ENCODE measurements at regions not wholly inside any gene's neighbourhood (a gene's known extent, or its start where the extent isn't known, plus 50 kb on each side); places are given as distances from the start of the nearest gene placed in this dataset.

DNA sequence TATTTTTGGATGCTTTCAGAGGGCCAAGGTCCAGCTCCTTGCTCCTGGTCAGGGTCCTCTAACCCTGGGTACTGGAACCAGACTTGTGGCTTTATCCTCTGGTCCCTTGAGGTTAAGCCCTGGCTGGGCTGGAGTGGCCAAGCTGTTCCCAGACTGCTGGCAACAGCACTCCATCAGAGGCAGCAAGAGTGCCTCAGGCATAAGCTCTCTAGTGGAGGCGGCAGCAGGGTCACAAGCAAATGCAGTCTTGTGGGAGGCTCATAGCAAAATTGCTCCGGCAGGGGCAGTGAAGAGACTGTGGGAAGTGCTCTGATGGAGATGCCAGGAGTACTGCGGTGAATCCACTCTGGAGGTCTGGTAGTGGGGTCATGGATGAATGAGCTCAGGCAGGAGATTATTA, 128.9 kb upstream of the OTOS start:
- TF ChIP-seq, protein P1, sequence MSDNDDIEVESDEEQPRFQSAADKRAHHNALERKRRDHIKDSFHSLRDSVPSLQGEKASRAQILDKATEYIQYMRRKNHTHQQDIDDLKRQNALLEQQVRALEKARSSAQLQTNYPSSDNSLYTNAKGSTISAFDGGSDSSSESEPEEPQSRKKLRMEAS (IDR thresholded peaks at IDR 0.05; ENCODE audit: low read depth, low read length): no peak
- TF ChIP-seq MYC (IDR thresholded peaks at IDR 0.05; ENCODE audit: low read depth, low read length) (no peak), POLR2A (IDR thresholded peaks at IDR 0.05; ENCODE audit: extremely low read depth, insufficient read length) (no peak)
- TF ChIP-seq, protein P2, sequence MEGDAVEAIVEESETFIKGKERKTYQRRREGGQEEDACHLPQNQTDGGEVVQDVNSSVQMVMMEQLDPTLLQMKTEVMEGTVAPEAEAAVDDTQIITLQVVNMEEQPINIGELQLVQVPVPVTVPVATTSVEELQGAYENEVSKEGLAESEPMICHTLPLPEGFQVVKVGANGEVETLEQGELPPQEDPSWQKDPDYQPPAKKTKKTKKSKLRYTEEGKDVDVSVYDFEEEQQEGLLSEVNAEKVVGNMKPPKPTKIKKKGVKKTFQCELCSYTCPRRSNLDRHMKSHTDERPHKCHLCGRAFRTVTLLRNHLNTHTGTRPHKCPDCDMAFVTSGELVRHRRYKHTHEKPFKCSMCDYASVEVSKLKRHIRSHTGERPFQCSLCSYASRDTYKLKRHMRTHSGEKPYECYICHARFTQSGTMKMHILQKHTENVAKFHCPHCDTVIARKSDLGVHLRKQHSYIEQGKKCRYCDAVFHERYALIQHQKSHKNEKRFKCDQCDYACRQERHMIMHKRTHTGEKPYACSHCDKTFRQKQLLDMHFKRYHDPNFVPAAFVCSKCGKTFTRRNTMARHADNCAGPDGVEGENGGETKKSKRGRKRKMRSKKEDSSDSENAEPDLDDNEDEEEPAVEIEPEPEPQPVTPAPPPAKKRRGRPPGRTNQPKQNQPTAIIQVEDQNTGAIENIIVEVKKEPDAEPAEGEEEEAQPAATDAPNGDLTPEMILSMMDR (IDR thresholded peaks at IDR 0.05; ENCODE audit: low read depth, low read length): no peak
- no peak for DNase-seq (ENCODE audit: low read depth)
- H3K4me3 ChIP-seq (ENCODE audit: low read depth, low read length): no peak overlapping the region

DNA sequence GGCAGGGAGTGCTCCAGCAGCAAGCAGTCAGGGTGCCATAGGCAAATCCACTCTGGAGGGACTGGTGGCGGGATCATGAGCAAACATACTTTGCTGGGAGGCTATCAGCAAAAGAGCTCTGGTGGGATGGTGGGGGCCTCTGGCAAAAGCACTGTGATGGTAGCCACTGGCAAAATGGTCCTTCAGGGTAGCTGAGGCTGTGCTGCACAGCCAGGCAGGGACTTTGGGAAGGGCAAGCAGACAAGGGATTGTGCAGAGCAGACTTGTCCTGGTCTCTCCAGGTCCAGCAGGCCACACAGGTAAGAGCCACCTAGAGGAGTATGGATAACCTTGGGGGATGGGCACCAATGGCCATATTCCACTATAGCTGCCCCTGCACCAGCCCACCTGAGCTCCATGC, 129.4 kb upstream of the OTOS start:
- no peak for DNase-seq (ENCODE audit: low read depth)
- no peak for TF ChIP-seq POLR2A (IDR thresholded peaks at IDR 0.05; ENCODE audit: extremely low read depth, insufficient read length)
- TF ChIP-seq, protein P2 (IDR thresholded peaks at IDR 0.05; ENCODE audit: low read depth, low read length): no peak
- TF ChIP-seq, protein P1 (IDR thresholded peaks at IDR 0.05; ENCODE audit: low read depth, low read length): no peak
- TF ChIP-seq MYC (IDR thresholded peaks at IDR 0.05; ENCODE audit: low read depth, low read length): no peak

DNA sequence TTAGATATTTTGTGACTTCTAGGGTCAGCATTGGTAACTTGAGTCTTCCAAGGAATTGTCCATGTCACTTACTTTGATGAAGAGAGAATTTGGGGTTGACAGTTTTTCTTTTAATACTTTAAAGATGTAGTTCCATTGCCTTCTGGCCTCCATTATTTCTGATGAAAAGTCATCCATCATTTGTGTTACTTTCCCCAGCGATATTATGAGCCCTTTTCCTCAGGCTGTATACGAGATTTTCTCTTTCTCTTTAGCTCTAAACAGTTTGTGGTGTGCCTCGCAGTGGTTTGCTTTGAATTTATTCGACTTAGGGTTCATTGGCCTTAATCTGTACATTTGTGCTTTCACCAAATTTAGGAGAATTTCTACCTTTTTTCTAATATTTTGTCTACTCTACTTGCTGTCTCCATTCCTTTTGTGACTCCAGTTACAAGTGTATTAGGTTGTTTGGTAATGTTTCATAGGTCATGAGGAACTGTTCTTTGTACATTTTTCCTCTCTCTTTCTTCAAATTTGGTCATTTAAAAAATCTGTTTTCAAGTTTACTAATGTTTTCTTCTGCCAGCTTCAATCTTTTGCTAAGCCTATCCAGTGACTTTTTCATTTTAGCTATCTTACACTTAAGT, 131.4 kb upstream of the OTOS start:
- no peak overlapping the region for H3K4me3 ChIP-seq (ENCODE audit: low read depth, low read length)
- no peak for DNase-seq (ENCODE audit: low read depth)
- TF ChIP-seq POLR2A (IDR thresholded peaks at IDR 0.05; ENCODE audit: extremely low read depth, insufficient read length) (no peak), MYC (IDR thresholded peaks at IDR 0.05; ENCODE audit: low read depth, low read length) (no peak)

More for the DNA sequence above, 129.4 kb upstream of the OTOS start:
- H3K4me3 ChIP-seq (ENCODE audit: low read depth, low read length): no peak overlapping the region

DNA sequence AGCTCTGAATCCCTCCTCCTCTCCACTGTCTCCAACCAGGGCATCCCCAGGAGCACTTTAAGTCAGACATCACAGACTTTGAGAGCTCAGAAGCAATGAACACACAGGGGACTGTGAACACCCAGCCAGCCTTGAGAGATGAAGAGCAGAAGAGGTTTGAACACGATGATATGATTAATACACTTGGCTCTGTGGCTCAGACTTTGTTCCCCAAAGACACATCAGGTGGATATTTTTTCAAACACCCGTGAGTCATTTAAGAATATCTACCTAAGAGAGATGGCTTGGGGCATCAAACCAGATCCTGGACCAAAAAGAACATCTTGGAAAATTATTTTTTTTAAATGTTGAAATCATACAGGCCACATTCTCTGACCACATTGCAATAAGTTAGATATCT, 134.9 kb upstream of the OTOS start:
- TF ChIP-seq, protein P2 (IDR thresholded peaks at IDR 0.05; ENCODE audit: low read depth, low read length): no peak
- no peak for TF ChIP-seq MYC (IDR thresholded peaks at IDR 0.05; ENCODE audit: low read depth, low read length)
- TF ChIP-seq, protein P1 (IDR thresholded peaks at IDR 0.05; ENCODE audit: low read depth, low read length): no peak
- TF ChIP-seq POLR2A (IDR thresholded peaks at IDR 0.05; ENCODE audit: extremely low read depth, insufficient read length): no peak
- DNase-seq (ENCODE audit: low read depth): no peak
- no peak overlapping the region for H3K4me3 ChIP-seq (ENCODE audit: low read depth, low read length)

DNA sequence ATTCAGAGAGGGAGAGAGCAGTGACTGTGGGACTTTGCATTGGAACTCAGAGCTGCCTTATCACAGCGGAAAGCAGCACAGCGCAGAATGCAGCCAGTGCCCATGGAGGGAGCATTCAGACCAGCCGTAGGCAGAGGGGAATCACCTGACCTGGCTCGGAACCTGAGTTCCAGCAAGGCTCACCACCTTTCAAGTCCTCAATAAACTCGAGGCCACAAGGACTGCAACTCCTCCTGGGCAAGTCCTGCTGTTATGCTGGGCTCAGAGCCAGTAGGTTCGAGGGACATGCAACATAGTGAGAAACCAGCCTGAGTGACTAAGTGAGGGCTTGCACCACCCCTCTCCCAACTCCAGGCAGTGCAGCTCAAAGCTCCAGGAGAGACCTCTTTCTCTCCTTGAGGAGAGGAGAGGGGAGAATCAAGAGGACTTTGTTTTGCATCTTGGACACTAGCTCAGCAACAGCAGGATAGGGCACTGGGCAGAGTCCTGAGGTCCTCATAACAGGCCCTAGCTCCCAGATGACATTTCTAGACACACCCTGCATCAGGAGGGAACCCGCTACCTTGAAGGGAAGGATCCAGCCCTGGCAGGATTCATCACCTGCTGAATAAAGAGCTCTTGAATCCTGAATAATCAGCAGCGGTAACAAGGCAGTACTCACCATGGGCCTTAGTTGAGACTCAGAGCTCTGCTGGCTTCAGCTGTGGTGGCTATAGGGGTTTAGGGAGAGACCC, 136.8 kb upstream of the OTOS start:
- no peak for DNase-seq (ENCODE audit: low read depth)
- no peak for TF ChIP-seq MYC (IDR thresholded peaks at IDR 0.05; ENCODE audit: low read depth, low read length)
- TF ChIP-seq, protein P1 (IDR thresholded peaks at IDR 0.05; ENCODE audit: low read depth, low read length): no peak
- TF ChIP-seq POLR2A (IDR thresholded peaks at IDR 0.05; ENCODE audit: extremely low read depth, insufficient read length): no peak
- TF ChIP-seq, protein P2 (IDR thresholded peaks at IDR 0.05; ENCODE audit: low read depth, low read length): no peak
- H3K4me3 ChIP-seq (ENCODE audit: low read depth, low read length): no peak overlapping the region

DNA sequence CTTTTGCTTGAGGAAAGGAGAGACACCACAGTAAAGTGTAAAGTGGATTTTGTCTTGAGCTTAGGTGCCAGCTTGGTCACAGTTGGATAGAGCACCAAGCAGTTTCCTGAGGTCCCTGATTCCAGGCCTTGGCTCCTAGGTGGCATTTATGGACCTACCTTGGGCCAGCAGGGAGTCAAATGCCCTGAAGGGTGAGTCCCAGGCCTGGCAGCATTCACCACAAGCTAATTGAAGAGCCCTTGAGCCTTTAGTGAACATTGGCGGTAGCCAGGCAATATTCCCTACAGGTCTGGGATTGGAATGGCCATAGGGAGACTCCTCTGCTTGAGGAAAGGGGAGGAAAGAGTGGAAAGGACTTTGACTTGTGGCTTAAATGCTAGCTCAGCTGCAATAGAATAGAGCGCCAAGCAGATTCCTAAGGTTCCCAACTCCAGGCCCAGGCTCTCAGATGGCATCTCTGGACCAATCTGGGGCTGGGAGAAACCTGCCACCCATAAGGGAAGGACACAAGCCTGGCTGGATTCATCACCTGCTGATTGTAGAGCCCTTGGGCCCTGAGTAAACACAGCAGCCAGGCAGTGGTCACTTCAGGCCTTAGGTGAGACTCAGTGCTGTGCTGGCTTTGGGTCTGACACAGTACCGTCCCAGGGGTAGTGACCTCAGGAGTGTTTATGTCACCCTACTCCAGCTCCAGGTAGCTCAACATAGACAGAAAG, 137.5 kb upstream of the OTOS start:
- TF ChIP-seq, protein P1 (IDR thresholded peaks at IDR 0.05; ENCODE audit: low read depth, low read length): no peak
- TF ChIP-seq POLR2A (IDR thresholded peaks at IDR 0.05; ENCODE audit: extremely low read depth, insufficient read length): no peak
- TF ChIP-seq, protein P2 (IDR thresholded peaks at IDR 0.05; ENCODE audit: low read depth, low read length): no peak
- no peak for TF ChIP-seq MYC (IDR thresholded peaks at IDR 0.05; ENCODE audit: low read depth, low read length)
- H3K4me3 ChIP-seq (ENCODE audit: low read depth, low read length): no peak overlapping the region

More for the DNA sequence above, 137.5 kb upstream of the OTOS start:
- no peak for DNase-seq (ENCODE audit: low read depth)

All from NB4 (cell line).